ENCODE measurements at regions not wholly inside any gene's neighbourhood (a gene's known extent, or its start where the extent isn't known, plus 50 kb on each side); places are given as distances from the start of the nearest gene placed in this dataset.

DNA sequence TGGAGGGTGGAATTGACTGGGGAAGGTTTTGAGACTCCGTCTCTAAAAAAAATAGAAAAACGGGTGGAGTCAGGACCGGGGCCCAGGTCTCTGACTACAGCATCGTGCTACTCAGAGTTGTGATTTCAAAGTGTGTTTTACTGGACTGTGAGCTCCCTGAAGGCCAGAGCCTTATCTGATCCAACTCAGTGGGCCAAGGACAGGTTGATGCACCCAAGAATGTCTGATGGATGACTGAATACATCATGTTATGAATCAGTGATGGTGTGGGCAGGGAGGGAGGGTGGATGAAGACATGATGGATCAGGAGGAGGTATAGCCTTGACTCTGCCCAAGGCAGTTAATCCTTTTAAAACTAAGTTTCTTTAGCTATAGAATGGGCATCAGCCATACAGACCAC is 81.6 kb downstream of the FOXD2 start:
- H3K36me3 ChIP-seq (ENCODE audit: low read depth) = no peaks in the 10 kb centered on the region
- H3K9me3 ChIP-seq = no peaks in the 10 kb centered on the region
- TF ChIP-seq, protein P1, sequence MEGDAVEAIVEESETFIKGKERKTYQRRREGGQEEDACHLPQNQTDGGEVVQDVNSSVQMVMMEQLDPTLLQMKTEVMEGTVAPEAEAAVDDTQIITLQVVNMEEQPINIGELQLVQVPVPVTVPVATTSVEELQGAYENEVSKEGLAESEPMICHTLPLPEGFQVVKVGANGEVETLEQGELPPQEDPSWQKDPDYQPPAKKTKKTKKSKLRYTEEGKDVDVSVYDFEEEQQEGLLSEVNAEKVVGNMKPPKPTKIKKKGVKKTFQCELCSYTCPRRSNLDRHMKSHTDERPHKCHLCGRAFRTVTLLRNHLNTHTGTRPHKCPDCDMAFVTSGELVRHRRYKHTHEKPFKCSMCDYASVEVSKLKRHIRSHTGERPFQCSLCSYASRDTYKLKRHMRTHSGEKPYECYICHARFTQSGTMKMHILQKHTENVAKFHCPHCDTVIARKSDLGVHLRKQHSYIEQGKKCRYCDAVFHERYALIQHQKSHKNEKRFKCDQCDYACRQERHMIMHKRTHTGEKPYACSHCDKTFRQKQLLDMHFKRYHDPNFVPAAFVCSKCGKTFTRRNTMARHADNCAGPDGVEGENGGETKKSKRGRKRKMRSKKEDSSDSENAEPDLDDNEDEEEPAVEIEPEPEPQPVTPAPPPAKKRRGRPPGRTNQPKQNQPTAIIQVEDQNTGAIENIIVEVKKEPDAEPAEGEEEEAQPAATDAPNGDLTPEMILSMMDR (IDR thresholded peaks at IDR 0.05) = no peak
- no peaks in the 10 kb centered on the region for H3K4me1 ChIP-seq (ENCODE audit: low read depth)
- no peak overlapping the region for H3K4me3 ChIP-seq
- intact Hi-C loops (cut with DNase I, micrococcal nuclease) = no loop called here
- DNase-seq (no peak), ATAC-seq (no peak)

DNA sequence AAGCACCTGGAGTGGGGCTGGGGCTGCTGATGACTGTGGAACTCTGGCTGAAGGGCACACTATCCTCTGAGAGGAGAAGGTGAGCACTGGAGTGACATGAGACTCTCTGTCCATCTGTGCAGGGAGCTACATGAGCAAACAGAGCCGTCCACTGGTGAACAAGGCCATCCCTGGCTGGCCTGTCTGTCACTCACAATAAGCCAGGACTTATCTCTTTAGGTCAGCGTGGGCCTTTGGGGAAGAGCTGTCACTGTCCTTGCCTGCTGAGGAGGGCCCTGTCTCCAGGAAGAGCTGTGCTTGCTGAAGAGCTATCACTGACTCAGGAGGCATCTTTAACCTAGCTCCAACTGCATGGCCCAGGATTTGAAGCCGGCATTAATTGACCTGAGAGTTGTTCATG is 82.1 kb downstream of the FOXD2 start:
- intact Hi-C loops (cut with DNase I, micrococcal nuclease) = loop anchor here in 1 of 2 donors (10.0 kb wide), 2 partner anchors 105 to 195 kb away; no protein-coding TSS in a partner anchor
- Histone ChIP-seq H3K9me3 (no peaks in the 10 kb centered on the region), H3K4me3 (no peak overlapping the region), H3K4me1 (ENCODE audit: low read depth) (no peaks in the 10 kb centered on the region), H3K36me3 (ENCODE audit: low read depth) (no peaks in the 10 kb centered on the region)
- no peak for DNase-seq
- ATAC-seq = no peak
- TF ChIP-seq, protein P1 (IDR thresholded peaks at IDR 0.05) = no peak

DNA sequence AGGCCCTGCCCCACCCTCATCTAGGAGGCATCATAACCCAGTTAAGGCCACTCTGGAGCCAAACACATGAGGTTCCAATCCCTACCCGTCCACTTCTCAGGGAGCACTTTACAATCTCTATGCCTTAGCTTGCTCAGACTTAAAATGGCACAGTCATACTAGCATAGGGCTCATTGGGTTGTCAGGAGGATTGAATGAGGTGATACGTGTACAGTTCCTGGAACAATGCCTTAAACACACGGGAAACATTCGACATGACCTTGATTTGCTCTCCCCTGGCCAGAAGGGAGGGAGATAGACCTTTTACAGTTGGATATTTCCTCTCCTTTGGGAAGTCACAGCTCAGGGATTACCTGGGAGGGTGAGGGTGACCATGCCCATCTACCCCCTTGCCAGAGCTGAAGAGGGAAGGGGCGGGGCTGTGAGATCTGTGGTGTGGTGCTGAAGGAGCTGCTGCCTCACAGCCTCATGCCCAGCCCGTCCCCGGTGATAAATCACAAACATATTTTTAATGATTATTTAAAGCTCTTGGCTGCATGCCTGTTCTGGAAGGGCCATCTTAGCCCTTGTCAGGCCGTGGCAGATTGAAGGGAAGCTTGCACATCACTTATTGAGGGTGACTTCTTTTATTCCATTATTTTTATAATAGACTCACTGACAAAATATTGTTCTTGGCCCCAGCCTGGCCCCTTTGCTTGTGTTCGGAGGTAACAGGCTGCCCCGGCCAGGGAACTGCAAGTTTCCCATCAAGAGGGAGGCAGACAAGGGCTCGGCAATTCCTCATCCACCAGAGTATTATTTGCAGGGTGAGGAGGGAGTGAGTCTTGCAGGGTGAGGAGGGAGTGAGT is 83.4 kb downstream of the FOXD2 start:
- H3K4me1 ChIP-seq (ENCODE audit: low read depth) = no peaks in the 10 kb centered on the region
- H3K4me3 ChIP-seq = no peak overlapping the region
- intact Hi-C loops (cut with DNase I, micrococcal nuclease) = loop anchor here in 1 of 2 donors (10.0 kb wide), 2 partner anchors 104 to 194 kb away; no protein-coding TSS in a partner anchor
- TF ChIP-seq, protein P1 (IDR thresholded peaks at IDR 0.05) = no peak
- no peaks in the 10 kb centered on the region for H3K36me3 ChIP-seq (ENCODE audit: low read depth)
- peak; percentile 42 for ATAC-seq
- no peaks in the 10 kb centered on the region for H3K9me3 ChIP-seq
- no peak for DNase-seq

DNA sequence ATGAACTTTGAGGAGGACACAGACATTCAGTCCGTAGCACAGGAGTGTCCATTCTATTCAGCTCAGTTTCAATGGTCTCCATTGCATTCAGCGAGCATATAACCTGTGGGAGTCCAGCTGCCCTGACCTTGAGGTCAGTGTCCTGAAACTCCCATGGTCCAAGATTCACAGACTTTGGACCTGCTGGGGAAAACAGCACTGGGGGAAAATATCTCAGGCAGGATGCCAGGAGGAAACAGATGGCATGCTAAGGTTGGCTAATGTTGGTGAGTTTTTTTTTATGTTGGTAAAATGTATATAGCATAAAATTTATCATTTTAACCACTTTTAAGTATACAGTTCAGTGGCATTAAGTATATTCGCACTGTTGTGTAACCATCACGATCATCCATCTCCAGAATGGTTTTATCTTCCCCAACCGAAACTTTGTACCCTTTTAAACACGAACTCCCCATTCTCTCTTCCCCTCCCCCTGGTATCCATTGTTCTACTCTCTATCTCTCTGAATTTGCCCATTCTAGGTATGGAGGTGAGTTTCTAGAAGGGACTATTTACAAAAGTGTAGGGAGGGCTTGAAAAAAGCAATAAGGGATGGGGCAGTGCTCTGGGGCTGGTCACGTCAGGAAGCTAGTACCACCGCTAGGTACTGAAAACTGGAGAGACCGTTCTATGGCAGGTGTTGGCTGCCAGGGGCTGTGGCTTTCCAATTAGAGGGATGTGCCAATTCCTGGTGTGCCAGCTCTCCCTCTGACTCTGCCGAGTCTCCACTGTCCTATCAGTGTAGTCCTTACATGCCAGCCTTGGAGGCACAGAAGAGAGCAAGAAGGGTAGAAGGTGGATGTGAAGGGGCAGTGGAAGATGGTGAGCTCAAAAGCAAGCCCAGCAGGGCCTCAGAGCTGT is 85.3 kb downstream of the FOXD2 start:
- intact Hi-C loops (cut with DNase I, micrococcal nuclease) = loop anchor here in 1 of 2 donors (10.0 kb wide), 2 partner anchors 102 to 192 kb away; no protein-coding TSS in a partner anchor
- TF ChIP-seq, protein P1 (IDR thresholded peaks at IDR 0.05) = no peak
- H3K9me3 ChIP-seq = no peaks in the 10 kb centered on the region

DNA sequence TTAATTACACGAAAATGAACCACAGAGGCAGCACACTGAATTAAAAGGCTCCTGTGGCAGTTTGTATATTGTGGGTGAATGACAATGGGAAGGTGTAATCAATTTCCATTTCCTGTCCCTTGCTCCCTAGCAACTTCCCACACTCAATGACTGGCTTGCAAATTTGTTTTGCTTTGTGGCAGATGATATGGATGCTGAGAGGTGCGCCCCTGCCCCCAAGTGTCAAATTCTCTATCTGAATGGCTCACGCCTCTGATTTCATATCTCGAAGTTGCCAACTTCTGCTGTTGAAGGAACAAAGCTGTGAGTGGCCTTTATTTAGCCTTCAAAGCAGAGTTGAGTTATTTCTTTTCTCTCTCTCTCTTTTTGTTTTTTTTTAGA is 86.0 kb downstream of the FOXD2 start:
- peak; percentile 26 for ATAC-seq
- DNase-seq = no peak
- H3K4me3 ChIP-seq = no peak overlapping the region
- H3K9me3 ChIP-seq = no peaks in the 10 kb centered on the region
- no peaks in the 10 kb centered on the region for H3K36me3 ChIP-seq (ENCODE audit: low read depth)
- intact Hi-C loops (cut with DNase I, micrococcal nuclease) = loop anchor here in 1 of 2 donors (10.0 kb wide), 2 partner anchors 101 to 191 kb away; no protein-coding TSS in a partner anchor
- TF ChIP-seq, protein P1 (IDR thresholded peaks at IDR 0.05) = no peak
- H3K4me1 ChIP-seq (ENCODE audit: low read depth) = no peaks in the 10 kb centered on the region

More for the DNA sequence above, 85.3 kb downstream of the FOXD2 start:
- ATAC-seq (no peak), DNase-seq (no peak)
- no peaks in the 10 kb centered on the region for H3K4me1 ChIP-seq (ENCODE audit: low read depth)
- H3K4me3 ChIP-seq = no peak overlapping the region
- H3K36me3 ChIP-seq (ENCODE audit: low read depth) = no peaks in the 10 kb centered on the region

Measured in mucosa of descending colon (tissue), 3 donors.